ENCODE measurements at regions not wholly inside any gene's neighbourhood (a gene's known extent, or its start where the extent isn't known, plus 50 kb on each side); places are given as distances from the start of the nearest gene placed in this dataset.
"Not testable (repeated sequence)": the region's sequence is repeated elsewhere in the genome, so short reads cannot be mapped to it uniquely, and the experiment has no call there.

GRCh38 chr9:117851836-117852461 is 147.7 kb downstream of the TLR4 start:
- TF ChIP-seq RFX5 (IDR thresholded peaks at IDR 0.05); CTCF (IDR thresholded peaks at IDR 0.05); MAX (IDR thresholded peaks at IDR 0.05); REST (IDR thresholded peaks at IDR 0.05); ZFP36 (IDR thresholded peaks at IDR 0.05; ENCODE audit: borderline replicate concordance, partially characterized antibody); BHLHE40 (IDR thresholded peaks at IDR 0.05; ENCODE audit: low read depth, low read length); POLR2A (IDR thresholded peaks at IDR 0.05; ENCODE audit: low read length); CEBPB (IDR thresholded peaks at IDR 0.05); EP300 (IDR thresholded peaks at IDR 0.05); HES2 (IDR thresholded peaks at IDR 0.05); NR3C1 (IDR thresholded peaks at IDR 0.05); MYC (IDR thresholded peaks at IDR 0.05; ENCODE audit: borderline replicate concordance, low read length); RCOR1 (IDR thresholded peaks at IDR 0.05; ENCODE audit: low read depth, low read length); SREBF2 (IDR thresholded peaks at IDR 0.05): not testable (repeated sequence)

All from A549 (cell line).